ENCODE measurements at regions not wholly inside any gene's neighbourhood (a gene's known extent, or its start where the extent isn't known, plus 50 kb on each side); places are given as distances from the start of the nearest gene placed in this dataset.

DNA sequence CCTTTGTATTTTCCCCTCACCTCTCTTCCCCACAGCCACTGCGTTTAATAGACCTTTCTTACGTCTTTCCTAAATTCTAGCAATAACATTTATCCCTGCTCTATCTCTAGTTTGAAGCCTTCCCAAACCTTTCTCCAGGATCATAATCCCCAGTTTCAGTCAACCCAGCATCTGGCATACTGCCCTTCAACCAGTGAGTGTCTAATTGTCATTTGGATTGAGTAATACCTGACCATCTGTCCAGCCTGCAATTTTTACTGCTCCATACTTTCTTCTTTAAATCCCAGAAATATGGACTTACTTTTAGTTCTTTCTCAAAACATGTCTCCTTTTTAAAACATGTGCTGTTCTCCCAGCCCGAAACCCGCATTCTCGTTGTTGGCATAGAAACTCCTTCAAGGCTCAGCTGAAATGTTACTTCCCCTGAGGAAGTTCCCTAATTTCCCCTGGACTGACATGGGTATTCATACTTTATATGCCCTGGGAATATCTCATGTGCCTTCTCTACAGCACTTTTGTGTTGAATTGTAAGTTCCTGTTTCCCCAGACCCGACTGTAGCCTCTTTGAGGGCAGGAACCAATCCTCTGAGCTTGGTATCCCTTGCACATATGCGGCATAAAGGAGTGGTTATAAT lies 65.1 kb upstream of the ETV6 start:
- H3K27me3 ChIP-seq (ENCODE audit: insufficient read depth, low read length), result no peaks in the 10 kb centered on the region
- no peaks in the 10 kb centered on the region for H3K4me1 ChIP-seq (ENCODE audit: insufficient read depth, low read length)
- no peaks in the 10 kb centered on the region for H3K9me3 ChIP-seq (ENCODE audit: low read length)
- H3K4me3 ChIP-seq (ENCODE audit: low read length), result no peak overlapping the region
- H2AFZ ChIP-seq (ENCODE audit: low read depth, low read length), result no peak overlapping the region
- H3K36me3 ChIP-seq (ENCODE audit: insufficient read depth, low read length), result no peaks in the 10 kb centered on the region

DNA sequence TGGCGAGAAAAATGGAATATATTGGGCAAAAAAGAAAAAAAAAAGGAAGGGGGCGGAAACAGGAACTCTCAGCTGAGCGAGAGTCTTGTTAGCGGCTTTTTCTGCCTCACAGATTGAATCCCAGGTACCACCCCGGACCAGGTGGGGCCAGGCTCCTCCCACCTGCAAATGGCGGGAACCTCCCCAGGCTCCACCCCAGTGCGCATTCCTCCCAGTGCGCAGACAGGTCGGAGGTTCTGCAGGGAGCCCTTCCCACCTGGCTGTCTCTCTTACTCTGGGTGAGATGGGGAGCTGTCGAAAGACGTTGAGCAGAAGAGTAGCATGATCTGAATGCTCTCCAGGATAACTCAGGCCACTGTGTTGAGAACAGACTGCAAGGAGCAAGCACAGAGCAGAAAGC lies 57.0 kb upstream of the ETV6 start:
- no peaks in the 10 kb centered on the region for H3K36me3 ChIP-seq (ENCODE audit: insufficient read depth, low read length)
- H3K4me1 ChIP-seq (ENCODE audit: insufficient read depth, low read length), result peaks cover 3% of the 10 kb centered on the region
- no peak overlapping the region for H3K4me3 ChIP-seq (ENCODE audit: low read length)

DNA sequence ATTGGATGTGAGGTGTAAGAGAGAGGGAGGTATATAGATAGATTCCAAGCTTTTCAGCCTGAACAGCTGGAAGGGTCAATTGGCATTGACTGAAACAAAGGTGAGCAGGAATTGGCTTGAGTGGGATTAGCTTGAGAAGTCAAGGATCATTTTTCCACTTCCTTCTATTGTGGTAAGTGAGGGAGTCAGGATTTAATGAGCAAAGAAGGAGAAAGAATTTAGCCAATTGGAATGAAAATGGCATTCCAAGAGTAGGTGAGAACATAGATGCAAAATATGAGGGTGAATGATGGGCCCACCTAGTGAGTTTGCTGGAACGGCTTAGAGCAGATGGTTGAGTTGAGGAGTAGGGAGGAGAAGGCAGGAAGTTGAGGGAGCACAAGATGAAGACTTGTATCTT lies 56.5 kb upstream of the ETV6 start:
- Histone ChIP-seq H3K4me3 (ENCODE audit: low read length) (no peak overlapping the region), H2AFZ (ENCODE audit: low read depth, low read length) (no peak overlapping the region), H3K9me3 (ENCODE audit: low read length) (no peaks in the 10 kb centered on the region), H3K36me3 (ENCODE audit: insufficient read depth, low read length) (no peaks in the 10 kb centered on the region), H3K4me1 (ENCODE audit: insufficient read depth, low read length) (peaks cover 3% of the 10 kb centered on the region), H3K27me3 (ENCODE audit: insufficient read depth, low read length) (no peaks in the 10 kb centered on the region)

More for the DNA sequence above, 57.0 kb upstream of the ETV6 start:
- H2AFZ ChIP-seq (ENCODE audit: low read depth, low read length), result no peak overlapping the region
- H3K9me3 ChIP-seq (ENCODE audit: low read length), result no peaks in the 10 kb centered on the region
- no peaks in the 10 kb centered on the region for H3K27me3 ChIP-seq (ENCODE audit: insufficient read depth, low read length)

DNA sequence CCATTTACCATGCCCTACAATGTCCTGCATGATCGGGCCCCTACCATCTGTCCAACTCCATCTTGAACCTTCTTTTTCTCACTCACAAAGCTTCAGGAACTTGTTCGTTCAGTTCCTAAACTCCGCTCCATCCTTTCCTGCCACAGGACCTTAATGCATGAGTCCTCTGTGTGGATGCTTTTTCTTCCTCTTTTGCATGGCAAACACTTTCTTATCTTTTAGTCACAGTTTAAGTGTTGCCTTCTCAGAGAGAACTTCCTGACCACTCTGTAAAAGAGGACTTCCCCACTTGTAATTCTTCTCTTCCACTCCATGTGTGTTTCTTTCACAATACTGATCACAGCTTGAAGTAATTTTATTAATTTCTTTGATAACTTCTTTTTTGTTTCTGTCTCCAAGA lies 54.4 kb upstream of the ETV6 start:
- no peaks in the 10 kb centered on the region for H3K36me3 ChIP-seq (ENCODE audit: insufficient read depth, low read length)

DNA sequence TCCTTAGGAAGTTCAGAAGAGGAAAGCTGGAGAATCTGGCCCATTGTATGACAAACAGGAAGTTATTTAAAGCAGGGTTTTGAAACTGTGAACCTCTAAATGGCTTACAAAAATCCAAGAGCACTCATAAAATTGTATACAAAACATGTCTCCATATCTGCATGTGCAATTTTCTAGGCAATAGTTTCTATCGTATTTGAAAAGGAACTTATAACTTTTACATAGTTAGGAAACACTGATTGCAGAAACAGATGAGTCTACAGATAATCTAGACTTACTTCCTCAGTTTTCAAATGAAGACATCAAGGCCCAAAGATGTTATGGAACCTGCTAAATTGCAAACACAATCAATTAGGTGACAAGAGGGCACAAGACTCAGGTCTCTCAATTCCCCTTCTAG lies 53.3 kb upstream of the ETV6 start:
- Histone ChIP-seq H3K9me3 (ENCODE audit: low read length) (peaks cover 2% of the 10 kb centered on the region), H2AFZ (ENCODE audit: low read depth, low read length) (no peak overlapping the region), H3K4me1 (ENCODE audit: insufficient read depth, low read length) (no peaks in the 10 kb centered on the region), H3K27me3 (ENCODE audit: insufficient read depth, low read length) (no peaks in the 10 kb centered on the region), H3K36me3 (ENCODE audit: insufficient read depth, low read length) (no peaks in the 10 kb centered on the region), H3K4me3 (ENCODE audit: low read length) (no peak overlapping the region)

More for the DNA sequence above, 54.4 kb upstream of the ETV6 start:
- Histone ChIP-seq H2AFZ (ENCODE audit: low read depth, low read length) (no peak overlapping the region), H3K4me3 (ENCODE audit: low read length) (no peak overlapping the region), H3K27me3 (ENCODE audit: insufficient read depth, low read length) (no peaks in the 10 kb centered on the region), H3K9me3 (ENCODE audit: low read length) (peaks cover 2% of the 10 kb centered on the region), H3K4me1 (ENCODE audit: insufficient read depth, low read length) (peaks cover 1% of the 10 kb centered on the region)

DNA sequence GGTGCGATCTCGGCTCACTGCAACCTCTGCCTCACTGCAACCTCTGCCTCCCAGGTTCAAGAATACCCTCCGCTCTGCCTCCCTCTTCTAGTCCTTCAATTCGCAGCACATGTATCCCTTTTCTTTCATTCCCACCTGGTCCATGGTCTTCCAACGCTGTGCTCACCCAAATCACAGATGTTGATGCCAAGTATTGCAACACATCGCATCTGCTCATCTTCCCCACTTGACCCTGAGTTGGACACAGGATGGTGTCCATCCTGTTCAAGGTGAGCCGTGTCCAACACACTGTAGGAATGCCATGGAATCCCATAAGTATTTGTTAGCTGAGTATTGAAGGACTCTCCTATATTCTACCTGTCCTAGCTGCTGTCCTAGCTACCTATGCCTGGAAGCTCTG lies 50.6 kb upstream of the ETV6 start:
- no peaks in the 10 kb centered on the region for H3K36me3 ChIP-seq (ENCODE audit: insufficient read depth, low read length)
- no peaks in the 10 kb centered on the region for H3K27me3 ChIP-seq (ENCODE audit: insufficient read depth, low read length)
- H3K4me3 ChIP-seq (ENCODE audit: low read length), result no peak overlapping the region
- peaks cover 2% of the 10 kb centered on the region for H3K9me3 ChIP-seq (ENCODE audit: low read length)
- H2AFZ ChIP-seq (ENCODE audit: low read depth, low read length), result no peak overlapping the region
- no peaks in the 10 kb centered on the region for H3K4me1 ChIP-seq (ENCODE audit: insufficient read depth, low read length)
